Activated CD8-positive, alpha-beta T cell treated with anti-CD3 and anti-CD28 coated beads for 36 hours (primary cell): ENCODE measurements at regions not wholly inside any gene's neighbourhood (a gene's known extent, or its start where the extent isn't known, plus 50 kb on each side); places are given as distances from the start of the nearest gene placed in this dataset.
A peak's percentile ranks its signal among the peaks of the same experiment; 100 is the strongest.

Experiments
- ATAC-seq: fragments of 200-7000 bp; cut with Tn5 transposase; one replicate; pipeline ENCODE4 v1.10.0; 2021; ENCODE audit warnings: mild to moderate bottlenecking, moderate library complexity
- CTCF ChIA-PET: fragments of 350-600 bp; sonication (Branson Sonifier 250); formaldehyde crosslinking; loops from one replicate; lab custom pipeline; 2021; ENCODE audit warnings: antibody characterized with exemption; lab: Charles Lee
- POLR2A ChIA-PET: fragments of 350-600 bp; sonication (Branson Sonifier 250); formaldehyde crosslinking; loops from one replicate; lab custom pipeline; 2021; ENCODE audit warnings: antibody characterized with exemption; lab: Charles Lee
- DNase-seq: peaks from one replicate; pipeline ENCODE4 v3.0.0-alpha.2; 2020
- H3K27ac Mint-ChIP-seq: one replicate; pipeline ENCODE4 v1.8.0; 2021; ENCODE audit warnings: mild to moderate bottlenecking, mixed read lengths
- H3K27me3 Mint-ChIP-seq: one replicate; pipeline ENCODE4 v1.8.0; 2021; ENCODE audit warnings: mixed read lengths
- H3K36me3 Mint-ChIP-seq: one replicate; pipeline ENCODE4 v1.8.0; 2021; ENCODE audit warnings: low read depth, mixed read lengths
- H3K4me1 Mint-ChIP-seq: one replicate; pipeline ENCODE4 v1.8.0; 2021; ENCODE audit warnings: low read depth, mixed read lengths
- H3K4me3 Mint-ChIP-seq: one replicate; pipeline ENCODE4 v1.8.0; 2021; ENCODE audit warnings: mild to moderate bottlenecking, moderate library complexity, mixed read lengths
- H3K9me3 Mint-ChIP-seq: one replicate; pipeline ENCODE4 v1.8.0; 2021; ENCODE audit warnings: mixed read lengths
- intact Hi-C: fragments of 100-400 bp; cut with micrococcal nuclease; formaldehyde crosslinking; loops from one replicate; pipeline ENCODE4 v1.10.0; 2022
- TF ChIP-seq, protein P1 (sequence below): fragments of 200-600 bp; IDR thresholded peaks from one replicate; pipeline ENCODE4 v1.8.0; 2022; ENCODE audit warnings: antibody characterized with exemption, mild to moderate bottlenecking

DNA sequence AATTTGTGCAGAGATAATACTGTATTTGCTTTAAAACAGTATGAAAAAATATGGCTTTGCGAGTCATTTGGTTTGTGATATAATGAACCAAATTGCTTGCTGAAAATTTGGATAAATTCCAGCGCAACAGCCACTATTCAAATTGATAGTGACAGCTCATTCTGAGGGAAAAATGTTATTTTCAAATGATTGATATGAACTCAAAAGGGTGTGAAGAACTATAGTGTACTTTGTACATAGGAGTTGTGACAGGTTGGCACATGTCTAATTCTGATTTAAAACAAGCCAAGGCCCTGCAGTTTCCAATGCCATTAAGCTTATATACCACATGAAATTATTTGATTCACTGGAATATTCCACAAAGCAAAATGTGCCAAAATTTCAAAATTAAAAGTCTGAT, 1628.9 kb upstream of the AGA start:
- Mint-ChIP-seq H3K36me3 (no peaks in the 10 kb centered on the region), H3K4me1 (no peaks in the 10 kb centered on the region), H3K9me3 (peaks cover 4% of the 10 kb centered on the region), H3K27ac (no peak overlapping the region), H3K4me3 (no peak overlapping the region), H3K27me3 (no peaks in the 10 kb centered on the region)
- ATAC-seq, result no peak
- TF ChIP-seq, protein P1, sequence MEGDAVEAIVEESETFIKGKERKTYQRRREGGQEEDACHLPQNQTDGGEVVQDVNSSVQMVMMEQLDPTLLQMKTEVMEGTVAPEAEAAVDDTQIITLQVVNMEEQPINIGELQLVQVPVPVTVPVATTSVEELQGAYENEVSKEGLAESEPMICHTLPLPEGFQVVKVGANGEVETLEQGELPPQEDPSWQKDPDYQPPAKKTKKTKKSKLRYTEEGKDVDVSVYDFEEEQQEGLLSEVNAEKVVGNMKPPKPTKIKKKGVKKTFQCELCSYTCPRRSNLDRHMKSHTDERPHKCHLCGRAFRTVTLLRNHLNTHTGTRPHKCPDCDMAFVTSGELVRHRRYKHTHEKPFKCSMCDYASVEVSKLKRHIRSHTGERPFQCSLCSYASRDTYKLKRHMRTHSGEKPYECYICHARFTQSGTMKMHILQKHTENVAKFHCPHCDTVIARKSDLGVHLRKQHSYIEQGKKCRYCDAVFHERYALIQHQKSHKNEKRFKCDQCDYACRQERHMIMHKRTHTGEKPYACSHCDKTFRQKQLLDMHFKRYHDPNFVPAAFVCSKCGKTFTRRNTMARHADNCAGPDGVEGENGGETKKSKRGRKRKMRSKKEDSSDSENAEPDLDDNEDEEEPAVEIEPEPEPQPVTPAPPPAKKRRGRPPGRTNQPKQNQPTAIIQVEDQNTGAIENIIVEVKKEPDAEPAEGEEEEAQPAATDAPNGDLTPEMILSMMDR, result no peak
- ChIA-PET CTCF (no interaction called here), POLR2A (no interaction called here)
- intact Hi-C loops, result no loop called here
- no peak for DNase-seq

DNA sequence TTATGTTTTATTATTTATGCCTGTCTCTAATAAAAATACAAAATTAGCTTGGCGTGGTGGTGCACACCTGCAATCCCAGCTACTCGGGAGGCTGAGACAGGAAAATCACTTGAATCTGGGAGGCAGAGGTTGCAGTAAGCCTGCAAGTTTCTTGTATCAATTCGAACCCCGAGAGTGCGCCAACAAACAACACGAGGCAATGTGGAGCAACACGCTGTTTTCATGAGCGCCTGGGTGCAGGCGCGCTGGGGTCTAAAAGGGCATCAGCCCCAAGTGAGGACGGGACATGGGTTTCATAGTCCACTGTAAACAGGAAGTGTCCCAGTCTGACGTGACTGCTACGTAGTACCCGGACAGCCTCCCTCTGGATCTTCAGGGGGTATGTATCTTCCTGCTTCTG, 1634.6 kb upstream of the AGA start:
- Mint-ChIP-seq H3K27ac (no peak overlapping the region), H3K4me3 (no peak overlapping the region), H3K9me3 (peaks cover 1% of the 10 kb centered on the region), H3K36me3 (no peaks in the 10 kb centered on the region), H3K27me3 (no peaks in the 10 kb centered on the region), H3K4me1 (no peaks in the 10 kb centered on the region)
- ChIA-PET POLR2A (no interaction called here), CTCF (no interaction called here)
- TF ChIP-seq, protein P1, result no peak
- ATAC-seq (no peak), DNase-seq (no peak)
- intact Hi-C loops, result no loop called here

DNA sequence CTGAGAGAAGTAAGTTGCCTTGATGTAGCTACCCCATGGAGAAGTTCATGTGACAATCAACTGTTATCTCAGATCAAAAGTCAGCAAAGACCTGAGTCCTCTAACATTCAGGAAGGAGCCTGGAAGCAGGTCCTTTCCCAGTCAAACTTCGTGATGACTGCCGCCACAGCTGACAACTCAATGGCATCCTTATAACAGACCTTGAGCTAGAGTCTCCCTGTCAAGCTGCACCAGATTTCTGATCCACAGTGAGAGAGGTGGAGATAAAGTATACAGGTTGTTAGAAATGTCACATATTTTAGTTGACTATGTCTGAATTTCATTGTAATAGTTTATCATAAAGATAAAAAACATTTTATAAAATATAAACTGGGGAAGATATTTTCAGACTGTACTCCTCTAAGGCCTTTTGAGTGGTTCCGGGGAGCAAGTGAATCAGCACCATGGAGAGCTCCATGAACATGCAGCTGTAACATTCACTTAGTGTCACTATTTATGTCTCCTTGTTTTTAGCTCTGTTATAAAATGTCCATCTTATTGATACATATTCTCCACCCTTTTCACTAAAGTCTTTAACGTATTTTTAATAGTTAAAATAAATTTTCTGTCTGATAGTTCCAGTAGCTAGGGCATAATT, 1653.5 kb upstream of the AGA start:
- ATAC-seq, result no peak
- CTCF ChIA-PET, result no interaction called here
- no peaks in the 10 kb centered on the region for H3K27me3 Mint-ChIP-seq
- POLR2A ChIA-PET, result interaction anchor here (0.6 kb wide), 1 partner anchor 78 kb away, joined by 3 read pairs; no protein-coding TSS in a partner anchor
- H3K4me3 Mint-ChIP-seq, result no peak overlapping the region
- peak; percentile 3 for DNase-seq
- no peak overlapping the region for H3K27ac Mint-ChIP-seq
- intact Hi-C loops, result no loop called here
- TF ChIP-seq, protein P1, result no peak
- H3K9me3 Mint-ChIP-seq, result peaks cover 7% of the 10 kb centered on the region
- no peaks in the 10 kb centered on the region for H3K36me3 Mint-ChIP-seq
- no peaks in the 10 kb centered on the region for H3K4me1 Mint-ChIP-seq

DNA sequence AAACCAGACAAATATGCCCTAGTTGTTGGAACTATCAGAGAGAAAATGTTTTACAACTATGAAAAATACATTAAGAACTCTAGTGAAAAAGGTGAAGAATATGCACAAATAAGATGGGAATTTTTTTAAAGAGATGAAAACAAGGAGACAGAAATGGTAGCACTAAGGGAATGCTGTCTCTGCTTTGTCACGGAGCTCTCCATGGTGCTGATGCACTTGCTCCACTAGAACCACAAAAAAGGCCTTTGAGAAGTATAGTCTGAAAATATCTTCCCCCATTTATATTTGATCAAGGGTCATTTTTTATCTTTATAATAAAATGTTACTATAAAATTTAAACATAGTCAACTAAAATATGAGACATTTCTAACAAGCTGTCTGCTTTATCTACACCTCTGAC, 1655.5 kb upstream of the AGA start:
- intact Hi-C loops, result no loop called here
- no peak for ATAC-seq
- Mint-ChIP-seq H3K27me3 (no peaks in the 10 kb centered on the region), H3K36me3 (no peaks in the 10 kb centered on the region), H3K27ac (no peak overlapping the region), H3K4me1 (no peaks in the 10 kb centered on the region), H3K9me3 (peaks cover 5% of the 10 kb centered on the region), H3K4me3 (no peak overlapping the region)
- TF ChIP-seq, protein P1, result no peak
- CTCF ChIA-PET, result no interaction called here
- no peak for DNase-seq
- POLR2A ChIA-PET, result no interaction called here

DNA sequence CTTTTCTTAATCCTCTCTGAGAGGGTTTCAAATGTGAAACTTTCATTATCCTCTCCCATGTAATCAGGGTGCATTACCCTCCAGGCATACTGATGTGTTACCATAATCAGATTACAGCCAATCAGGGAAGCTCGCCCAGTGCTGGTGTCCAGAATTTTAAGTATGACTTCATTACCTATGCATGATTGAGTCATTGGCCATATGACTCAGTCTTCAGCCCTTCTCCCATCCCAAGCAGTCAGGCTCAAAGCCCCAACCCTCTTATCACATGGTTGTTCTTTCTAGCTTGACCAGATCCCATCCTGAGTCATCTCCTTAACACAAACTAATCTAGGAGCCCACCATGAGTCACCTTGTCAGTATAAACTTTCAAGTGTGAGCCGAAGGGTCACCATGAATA, 1668.1 kb upstream of the AGA start:
- H3K36me3 Mint-ChIP-seq, result no peaks in the 10 kb centered on the region
- POLR2A ChIA-PET, result no interaction called here
- no peak for DNase-seq
- H3K4me3 Mint-ChIP-seq, result no peak overlapping the region
- intact Hi-C loops, result no loop called here
- no peak for ATAC-seq
- peaks cover 6% of the 10 kb centered on the region for H3K9me3 Mint-ChIP-seq
- H3K27ac Mint-ChIP-seq, result no peak overlapping the region
- no peaks in the 10 kb centered on the region for H3K4me1 Mint-ChIP-seq
- no peaks in the 10 kb centered on the region for H3K27me3 Mint-ChIP-seq
- TF ChIP-seq, protein P1, result no peak
- CTCF ChIA-PET, result no interaction called here
